ENCODE measurements at regions not wholly inside any gene's neighbourhood (a gene's known extent, or its start where the extent isn't known, plus 50 kb on each side); places are given as distances from the start of the nearest gene placed in this dataset.
"Not testable (repeated sequence)": the region's sequence is repeated elsewhere in the genome, so short reads cannot be mapped to it uniquely, and the experiment has no call there.

DNA sequence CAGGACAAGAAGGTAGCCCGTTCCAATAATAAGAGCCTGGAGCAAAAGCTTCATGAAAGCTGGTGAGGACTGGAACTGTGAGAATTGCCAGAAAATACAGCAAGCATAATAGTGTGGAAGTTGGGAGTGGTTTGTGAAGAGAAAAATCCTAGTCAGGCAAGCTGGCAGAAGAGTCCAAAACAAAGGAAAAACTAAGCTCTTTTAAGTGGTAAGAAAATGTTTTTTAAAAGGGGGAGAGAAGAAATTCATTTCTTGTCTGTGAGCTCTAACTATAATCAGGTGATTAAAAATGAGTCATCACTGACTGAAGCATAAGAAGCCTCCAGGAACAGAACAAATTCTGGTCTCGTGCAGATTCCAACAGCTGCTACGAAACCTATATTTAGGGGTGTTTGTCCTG is 102.6 kb downstream of the CAAP1 start:
- Mint-ChIP-seq H3K27me3 (no peaks in the 10 kb centered on the region), H3K4me3 (no peak overlapping the region), H3K27ac (no peak overlapping the region), H3K36me3 (no peaks in the 10 kb centered on the region), H3K4me1 (ENCODE audit: unreplicated experiment) (peaks cover 4% of the 10 kb centered on the region), H3K9me3 (no peaks in the 10 kb centered on the region)
- TF ChIP-seq, protein P1, sequence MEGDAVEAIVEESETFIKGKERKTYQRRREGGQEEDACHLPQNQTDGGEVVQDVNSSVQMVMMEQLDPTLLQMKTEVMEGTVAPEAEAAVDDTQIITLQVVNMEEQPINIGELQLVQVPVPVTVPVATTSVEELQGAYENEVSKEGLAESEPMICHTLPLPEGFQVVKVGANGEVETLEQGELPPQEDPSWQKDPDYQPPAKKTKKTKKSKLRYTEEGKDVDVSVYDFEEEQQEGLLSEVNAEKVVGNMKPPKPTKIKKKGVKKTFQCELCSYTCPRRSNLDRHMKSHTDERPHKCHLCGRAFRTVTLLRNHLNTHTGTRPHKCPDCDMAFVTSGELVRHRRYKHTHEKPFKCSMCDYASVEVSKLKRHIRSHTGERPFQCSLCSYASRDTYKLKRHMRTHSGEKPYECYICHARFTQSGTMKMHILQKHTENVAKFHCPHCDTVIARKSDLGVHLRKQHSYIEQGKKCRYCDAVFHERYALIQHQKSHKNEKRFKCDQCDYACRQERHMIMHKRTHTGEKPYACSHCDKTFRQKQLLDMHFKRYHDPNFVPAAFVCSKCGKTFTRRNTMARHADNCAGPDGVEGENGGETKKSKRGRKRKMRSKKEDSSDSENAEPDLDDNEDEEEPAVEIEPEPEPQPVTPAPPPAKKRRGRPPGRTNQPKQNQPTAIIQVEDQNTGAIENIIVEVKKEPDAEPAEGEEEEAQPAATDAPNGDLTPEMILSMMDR (conservative IDR thresholded peaks at IDR 0.05), result no peak
- DNase-seq (ENCODE audit: extremely low spot score, unreplicated experiment), result no peak

GRCh38 chr9:26786564-26786963 is 106.0 kb downstream of the CAAP1 start:
- Mint-ChIP-seq H3K9me3 (no peaks in the 10 kb centered on the region), H3K27ac (no peak overlapping the region), H3K4me1 (ENCODE audit: unreplicated experiment) (peaks cover 4% of the 10 kb centered on the region), H3K27me3 (no peaks in the 10 kb centered on the region), H3K36me3 (no peaks in the 10 kb centered on the region), H3K4me3 (no peak overlapping the region)
- TF ChIP-seq, protein P1 (conservative IDR thresholded peaks at IDR 0.05), result no peak
- DNase-seq (ENCODE audit: extremely low spot score, unreplicated experiment), result no peak

DNA sequence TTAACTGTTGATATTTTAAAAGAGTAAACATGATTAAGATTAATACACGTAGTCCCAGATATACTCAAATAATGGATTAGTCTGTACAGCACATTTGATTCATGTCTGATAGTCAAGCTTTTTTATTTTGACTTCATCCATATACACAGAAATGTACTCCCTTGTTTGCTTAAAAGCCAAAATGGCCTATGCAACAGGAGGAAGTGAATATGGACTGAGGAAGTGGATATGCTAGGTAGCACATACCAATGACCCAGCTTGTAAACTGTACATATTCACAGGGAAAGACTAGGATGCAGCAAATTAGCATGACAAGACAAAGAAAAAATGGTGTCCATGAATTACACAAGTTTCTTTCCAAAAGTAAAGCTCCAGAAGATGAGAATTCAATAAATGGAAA is 109.7 kb downstream of the CAAP1 start:
- H3K9me3 Mint-ChIP-seq, result no peaks in the 10 kb centered on the region
- H3K27me3 Mint-ChIP-seq, result no peaks in the 10 kb centered on the region
- no peak overlapping the region for H3K27ac Mint-ChIP-seq
- H3K36me3 Mint-ChIP-seq, result no peaks in the 10 kb centered on the region
- DNase-seq (ENCODE audit: extremely low spot score, unreplicated experiment), result no peak
- no peak overlapping the region for H3K4me3 Mint-ChIP-seq
- peaks cover 4% of the 10 kb centered on the region for H3K4me1 Mint-ChIP-seq (ENCODE audit: unreplicated experiment)
- TF ChIP-seq, protein P1 (conservative IDR thresholded peaks at IDR 0.05), result no peak

GRCh38 chr9:26781906-26782305 is 110.7 kb downstream of the CAAP1 start:
- no peak overlapping the region for H3K27ac Mint-ChIP-seq
- H3K4me1 Mint-ChIP-seq (ENCODE audit: unreplicated experiment), result peaks cover 4% of the 10 kb centered on the region
- no peak for DNase-seq (ENCODE audit: extremely low spot score, unreplicated experiment)
- no peaks in the 10 kb centered on the region for H3K36me3 Mint-ChIP-seq
- H3K27me3 Mint-ChIP-seq, result no peaks in the 10 kb centered on the region
- TF ChIP-seq, protein P1 (conservative IDR thresholded peaks at IDR 0.05), result no peak
- no peaks in the 10 kb centered on the region for H3K9me3 Mint-ChIP-seq
- H3K4me3 Mint-ChIP-seq, result no peak overlapping the region

DNA sequence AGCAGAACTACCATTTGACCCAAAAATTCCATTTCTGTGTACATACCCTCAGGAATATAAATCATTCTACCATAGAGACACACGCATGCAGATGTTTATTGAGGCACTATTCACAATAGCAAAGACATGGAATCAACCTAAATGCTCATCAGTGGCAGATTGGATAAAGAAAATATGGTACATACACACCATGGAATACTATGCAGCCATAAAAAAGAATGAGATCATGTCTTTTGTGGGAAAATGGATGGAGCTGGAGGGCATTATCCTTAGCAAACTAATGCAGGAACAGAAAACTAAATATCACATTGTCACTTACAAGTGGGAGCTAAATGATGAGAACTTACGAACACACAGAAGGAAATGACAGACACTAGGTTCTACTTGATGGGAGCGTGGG is 112.3 kb downstream of the CAAP1 start:
- not testable (repeated sequence) for H3K9me3 Mint-ChIP-seq; H3K4me3 Mint-ChIP-seq; H3K27me3 Mint-ChIP-seq; H3K36me3 Mint-ChIP-seq; DNase-seq (ENCODE audit: extremely low spot score, unreplicated experiment); H3K27ac Mint-ChIP-seq; H3K4me1 Mint-ChIP-seq (ENCODE audit: unreplicated experiment)

- H3K4me3 Mint-ChIP-seq, result no peak overlapping the region
- H3K36me3 Mint-ChIP-seq, result no peaks in the 10 kb centered on the region
- TF ChIP-seq, protein P1 (conservative IDR thresholded peaks at IDR 0.05), result no peak
- no peaks in the 10 kb centered on the region for H3K27me3 Mint-ChIP-seq
- H3K27ac Mint-ChIP-seq, result no peak overlapping the region
- H3K9me3 Mint-ChIP-seq, result no peaks in the 10 kb centered on the region
- no peak for DNase-seq (ENCODE audit: extremely low spot score, unreplicated experiment)
- no peaks in the 10 kb centered on the region for H3K4me1 Mint-ChIP-seq (ENCODE audit: unreplicated experiment)
These were observed 113.5 kb downstream of the CAAP1 start for GRCh38 chr9:26779062-26779461.
